ENCODE measurements at regions not wholly inside any gene's neighbourhood (a gene's known extent, or its start where the extent isn't known, plus 50 kb on each side); places are given as distances from the start of the nearest gene placed in this dataset.
"Not testable (repeated sequence)": the region's sequence is repeated elsewhere in the genome, so short reads cannot be mapped to it uniquely, and the experiment has no call there.

GRCh38 chr6:144936764-144937163 is 651.6 kb downstream of the UTRN start:
- no peak for DNase-seq

- no peak for DNase-seq
Observed at GRCh38 chr6:144939921-144940320, 654.8 kb downstream of the UTRN start.

- DNase-seq = no peak
Observed at GRCh38 chr6:144944106-144944505, 659.0 kb downstream of the UTRN start.

- no peak for DNase-seq
Observed at GRCh38 chr6:144947398-144947976, 662.4 kb downstream of the UTRN start.

GRCh38 chr6:144951730-144952437 is 666.7 kb downstream of the UTRN start:
- DNase-seq = no peak

- no peak for DNase-seq
Observed at GRCh38 chr6:144952456-144953240, 667.5 kb downstream of the UTRN start.

- no peak for DNase-seq
Observed at GRCh38 chr6:144953552-144954240, 668.6 kb downstream of the UTRN start.

GRCh38 chr6:144954241-144954556 is 669.1 kb downstream of the UTRN start:
- no peak for DNase-seq

- no peak for DNase-seq
Observed at GRCh38 chr6:144955392-144955791, 670.3 kb downstream of the UTRN start.

GRCh38 chr6:144955859-144956258 is 670.7 kb downstream of the UTRN start:
- DNase-seq = no peak

GRCh38 chr6:144956697-144957096 is 671.6 kb downstream of the UTRN start:
- not testable (repeated sequence) for DNase-seq

GRCh38 chr6:144957236-144957937 is 672.3 kb downstream of the UTRN start:
- DNase-seq = no peak

GRCh38 chr6:144969154-144969553 is 684.0 kb downstream of the UTRN start:
- DNase-seq = no peak

- no peak for DNase-seq
Observed at GRCh38 chr6:144969602-144970272, 684.6 kb downstream of the UTRN start.

GRCh38 chr6:144977250-144977864 is 692.2 kb downstream of the UTRN start:
- DNase-seq = peak; percentile 4

GRCh38 chr6:144978208-144978607 is 693.1 kb downstream of the UTRN start:
- no peak for DNase-seq

GRCh38 chr6:144986271-144986670 is 701.1 kb downstream of the UTRN start:
- no peak for DNase-seq

GRCh38 chr6:144989319-144990107 is 704.4 kb downstream of the UTRN start:
- no peak for DNase-seq

GRCh38 chr6:144990784-144991183 is 705.6 kb downstream of the UTRN start:
- DNase-seq = no peak

GRCh38 chr6:144993870-144994269 is 708.7 kb downstream of the UTRN start:
- DNase-seq = no peak

- no peak for DNase-seq
Observed at GRCh38 chr6:144997996-144998395, 712.9 kb downstream of the UTRN start.

All from NCI-H2171 treated with DMSO at 0.1 percent for 48 hours (cell line).